NT2/D1 (cell line): ENCODE measurements at regions not wholly inside any gene's neighbourhood (a gene's known extent, or its start where the extent isn't known, plus 50 kb on each side); places are given as distances from the start of the nearest gene placed in this dataset.

Experiments used
- DNase-seq: peaks from one replicate; pipeline ENCODE4 v3.0.0-alpha.2; 2011; ENCODE audit warnings: low read depth, low spot score
- H3K27me3 ChIP-seq: 2 replicates; pipeline ENCODE4 v1.6.0; 2011; ENCODE audit warnings: mild to moderate bottlenecking; ENCODE audit not compliant: insufficient read length, insufficient read depth
- H3K36me3 ChIP-seq: 2 replicates; pipeline ENCODE4 v1.6.1; 2011; ENCODE audit warnings: mild to moderate bottlenecking, low read length, mixed read lengths; ENCODE audit not compliant: insufficient read depth, insufficient read length
- H3K4me1 ChIP-seq: 2 replicates; pipeline ENCODE4 v1.5.1; 2011; ENCODE audit not compliant: insufficient read depth, insufficient read length
- H3K4me3 ChIP-seq: 2 replicates; pipeline ENCODE4 v1.5.1; 2011; ENCODE audit warnings: low read depth; ENCODE audit not compliant: insufficient read length
- H3K9ac ChIP-seq: 2 replicates; pipeline ENCODE4 v1.6.0; 2011; ENCODE audit warnings: low read depth; ENCODE audit not compliant: insufficient read length
- H3K9me3 ChIP-seq: 2 replicates; pipeline ENCODE4 v1.5.1; 2011; ENCODE audit warnings: mild to moderate bottlenecking, low read length; ENCODE audit not compliant: insufficient read depth
- SUZ12 ChIP-seq: IDR thresholded peaks from 2 replicates; pipeline ENCODE4 v1.6.1; 2011; ENCODE audit not compliant: insufficient read length, insufficient read depth; ENCODE audit errors: extremely low read depth
- YY1 ChIP-seq: IDR thresholded peaks from 2 replicates; pipeline ENCODE4 v1.6.1; 2011; ENCODE audit not compliant: insufficient read length, insufficient read depth
- ZNF274 ChIP-seq: IDR thresholded peaks from 2 replicates; pipeline ENCODE4 v1.6.1; 2011; ENCODE audit warnings: mild to moderate bottlenecking, low read depth, low read length

DNA sequence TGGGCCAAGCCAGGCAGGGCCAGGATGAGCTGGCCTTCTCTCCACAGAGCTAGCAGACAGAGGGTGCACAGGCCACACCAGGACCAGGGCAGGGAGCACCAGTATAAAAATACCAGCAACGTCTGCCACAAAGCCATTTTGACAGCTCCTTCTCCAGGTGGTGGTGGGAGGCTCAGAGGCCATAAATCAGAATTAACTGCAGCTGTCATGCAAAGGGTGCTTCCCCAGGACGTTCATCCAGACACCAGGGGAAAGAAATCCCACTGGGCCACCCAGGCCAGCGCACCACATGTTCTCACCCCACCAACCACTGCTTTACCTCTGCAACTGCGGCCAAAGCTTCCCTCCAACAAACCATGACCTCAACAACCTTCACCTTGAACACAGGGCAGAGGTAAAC, 403.7 kb upstream of the TRPC7 start:
- Histone ChIP-seq H3K36me3 (no peaks in the 10 kb centered on the region), H3K9ac (no peak overlapping the region), H3K4me3 (no peak overlapping the region), H3K4me1 (no peaks in the 10 kb centered on the region), H3K9me3 (no peaks in the 10 kb centered on the region), H3K27me3 (no peaks in the 10 kb centered on the region)
- DNase-seq: no peak
- no peak for TF ChIP-seq SUZ12
- no peak for TF ChIP-seq YY1
- TF ChIP-seq ZNF274: no peak

- Histone ChIP-seq H3K9me3 (no peaks in the 10 kb centered on the region), H3K27me3 (no peaks in the 10 kb centered on the region), H3K36me3 (no peaks in the 10 kb centered on the region), H3K9ac (no peak overlapping the region), H3K4me1 (no peaks in the 10 kb centered on the region), H3K4me3 (no peak overlapping the region)
- no peak for TF ChIP-seq ZNF274
- TF ChIP-seq SUZ12: no peak
- TF ChIP-seq YY1: no peak
- DNase-seq: no peak
Measured at GRCh38 chr5:136768457-136768856, 403.1 kb upstream of the TRPC7 start.

DNA sequence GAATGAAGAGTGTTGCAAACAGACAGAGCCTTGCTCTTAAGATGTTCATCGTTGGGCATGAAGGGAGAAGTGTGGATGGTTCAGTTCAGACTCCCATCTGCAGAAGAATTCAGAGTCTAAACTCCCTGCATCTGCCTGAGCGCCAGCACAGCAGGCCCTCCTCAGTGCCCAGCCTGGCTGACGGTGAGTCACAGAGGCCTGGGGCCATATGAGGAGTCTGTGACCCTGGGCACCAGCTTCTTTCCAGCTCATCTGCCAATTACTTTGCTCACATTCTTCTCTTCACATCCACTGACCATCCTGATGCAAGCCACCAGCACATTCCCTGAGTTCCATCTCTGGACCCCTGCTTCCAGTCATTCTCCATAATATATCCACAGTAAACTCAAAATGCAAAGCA, 401.1 kb upstream of the TRPC7 start:
- Histone ChIP-seq H3K4me3 (no peak overlapping the region), H3K9me3 (no peaks in the 10 kb centered on the region), H3K27me3 (no peaks in the 10 kb centered on the region), H3K9ac (no peak overlapping the region), H3K4me1 (no peaks in the 10 kb centered on the region), H3K36me3 (no peaks in the 10 kb centered on the region)
- TF ChIP-seq YY1 (no peak), ZNF274 (no peak), SUZ12 (no peak)
- no peak for DNase-seq

GRCh38 chr5:136764601-136765000, 399.3 kb upstream of the TRPC7 start:
- Histone ChIP-seq H3K4me1 (no peaks in the 10 kb centered on the region), H3K4me3 (no peak overlapping the region), H3K27me3 (no peaks in the 10 kb centered on the region), H3K36me3 (no peaks in the 10 kb centered on the region), H3K9me3 (no peaks in the 10 kb centered on the region), H3K9ac (no peak overlapping the region)
- no peak for TF ChIP-seq ZNF274
- no peak for TF ChIP-seq YY1
- TF ChIP-seq SUZ12: no peak
- no peak for DNase-seq

- TF ChIP-seq ZNF274: no peak
- H3K9ac ChIP-seq: no peak overlapping the region
- no peaks in the 10 kb centered on the region for H3K36me3 ChIP-seq
- H3K4me3 ChIP-seq: no peak overlapping the region
- no peak for DNase-seq
- H3K9me3 ChIP-seq: no peaks in the 10 kb centered on the region
- H3K4me1 ChIP-seq: no peaks in the 10 kb centered on the region
- no peaks in the 10 kb centered on the region for H3K27me3 ChIP-seq
Measured at GRCh38 chr5:136763548-136763947, 398.2 kb upstream of the TRPC7 start.

DNA sequence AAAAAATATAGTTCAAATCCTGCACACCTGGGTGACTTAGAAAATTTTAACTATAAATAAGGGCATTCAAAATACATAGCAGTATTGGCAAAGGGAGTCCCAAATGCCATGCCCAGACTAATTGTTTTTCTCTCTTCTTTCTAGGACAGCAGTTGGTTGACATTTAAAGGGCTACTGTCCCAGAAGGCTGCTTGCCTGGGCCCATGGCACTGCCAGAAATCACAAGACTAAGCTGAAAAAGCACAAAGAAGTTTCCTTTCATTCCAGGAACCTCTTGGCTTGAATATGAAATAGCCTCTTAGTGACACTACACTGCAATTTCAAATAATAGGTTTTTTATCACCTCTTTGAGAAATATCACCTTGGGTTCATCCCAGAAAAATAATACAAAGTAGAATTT, 388.9 kb upstream of the TRPC7 start:
- H3K36me3 ChIP-seq: no peaks in the 10 kb centered on the region
- H3K9me3 ChIP-seq: 0 out of 2 replicates have a peak, but pooled peaks cover 5% of the 10 kb centered on the region
- TF ChIP-seq SUZ12 (no peak), ZNF274 (no peak), YY1 (no peak)
- no peaks in the 10 kb centered on the region for H3K27me3 ChIP-seq
- H3K4me3 ChIP-seq: no peak overlapping the region
- H3K4me1 ChIP-seq: no peaks in the 10 kb centered on the region
- DNase-seq: no peak
- no peak overlapping the region for H3K9ac ChIP-seq

- TF ChIP-seq YY1 (no peak), SUZ12 (no peak), ZNF274 (no peak)
- Histone ChIP-seq H3K36me3 (no peaks in the 10 kb centered on the region), H3K27me3 (no peaks in the 10 kb centered on the region), H3K9me3 (no peaks in the 10 kb centered on the region), H3K4me1 (no peaks in the 10 kb centered on the region), H3K4me3 (no peak overlapping the region), H3K9ac (no peak overlapping the region)
- no peak for DNase-seq
Measured at GRCh38 chr5:136750224-136750862, 385.0 kb upstream of the TRPC7 start.

DNA sequence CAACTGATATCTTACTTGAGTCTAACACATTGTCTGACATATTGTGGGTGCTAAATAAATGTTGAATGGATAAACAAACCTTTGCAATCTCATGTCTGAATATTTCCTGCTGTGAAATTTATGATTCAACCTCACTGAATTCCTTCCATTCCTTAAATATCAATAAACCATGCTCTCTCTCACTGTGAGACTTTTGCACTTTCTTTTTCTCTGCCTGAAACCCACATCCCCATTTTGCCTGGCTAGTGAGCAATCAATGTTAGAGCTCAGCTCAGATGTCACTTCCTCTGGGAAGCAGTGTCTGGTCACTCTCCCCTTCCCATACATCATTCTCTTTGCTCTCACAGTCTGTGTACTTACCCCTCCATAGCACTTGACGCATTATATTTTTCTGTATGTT, 383.7 kb upstream of the TRPC7 start:
- Histone ChIP-seq H3K27me3 (no peaks in the 10 kb centered on the region), H3K4me3 (no peak overlapping the region), H3K9ac (no peak overlapping the region), H3K4me1 (no peaks in the 10 kb centered on the region), H3K36me3 (no peaks in the 10 kb centered on the region), H3K9me3 (peaks cover 9% of the 10 kb centered on the region; the same call in 1 of the 2 replicates)
- DNase-seq: no peak
- no peak for TF ChIP-seq ZNF274
- TF ChIP-seq YY1: no peak
- no peak for TF ChIP-seq SUZ12

- TF ChIP-seq SUZ12 (no peak), YY1 (no peak), ZNF274 (no peak)
- Histone ChIP-seq H3K36me3 (no peaks in the 10 kb centered on the region), H3K4me1 (no peaks in the 10 kb centered on the region), H3K9ac (no peak overlapping the region), H3K9me3 (peaks cover 44% of the 10 kb centered on the region), H3K4me3 (no peak overlapping the region), H3K27me3 (no peaks in the 10 kb centered on the region)
- DNase-seq: no peak
Measured at GRCh38 chr5:136743052-136743451, 377.7 kb upstream of the TRPC7 start.
